HG03432 (cell line): ENCODE measurements at regions not wholly inside any gene's neighbourhood (a gene's known extent, or its start where the extent isn't known, plus 50 kb on each side); places are given as distances from the start of the nearest gene placed in this dataset.

ENCODE experiments used
- ATAC-seq: cut with Tn5 transposase; IDR thresholded peaks from one replicate; pipeline ENCODE4 v1.9.1; 2021; ENCODE audit warnings: mild to moderate bottlenecking, moderate library complexity; ENCODE audit not compliant: unreplicated experiment

DNA sequence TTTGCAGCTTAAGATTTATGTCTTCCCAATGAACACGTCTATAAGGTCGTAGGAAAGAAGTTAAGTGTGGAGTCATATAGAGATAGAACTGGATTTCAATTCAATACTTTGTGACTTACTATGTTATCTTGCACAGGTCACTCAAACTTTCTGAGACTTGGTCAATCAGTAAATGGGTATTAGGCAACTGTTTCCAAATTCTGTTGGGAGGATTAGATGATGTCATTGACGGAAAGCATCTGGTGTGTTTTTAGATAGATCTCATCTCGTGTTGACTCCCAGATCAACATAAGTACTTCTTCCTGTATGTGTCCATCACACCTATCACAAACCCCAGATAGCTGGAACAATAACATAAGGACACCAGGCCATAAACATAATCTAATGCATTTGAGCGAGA is 771.1 kb upstream of the FANCL start:
- ATAC-seq = no peak

DNA sequence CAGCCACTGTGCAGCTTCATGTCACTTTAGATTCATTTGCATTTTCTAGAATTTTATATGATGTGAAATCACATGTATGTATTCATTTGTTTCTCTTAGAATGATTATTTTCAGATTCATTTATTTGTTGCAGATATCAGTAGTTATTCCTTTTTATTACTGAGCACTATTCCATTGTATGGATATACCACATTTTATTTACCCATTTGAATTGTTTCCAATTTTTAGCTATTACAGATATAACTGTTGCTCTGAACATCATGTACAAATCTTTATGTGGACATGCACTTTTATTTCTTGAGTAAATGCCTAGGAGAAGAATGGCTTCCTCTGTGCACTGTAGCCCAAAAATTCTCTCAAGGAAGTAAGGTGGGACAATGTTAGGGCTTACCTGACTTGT is 767.8 kb upstream of the FANCL start:
- no peak for ATAC-seq

DNA sequence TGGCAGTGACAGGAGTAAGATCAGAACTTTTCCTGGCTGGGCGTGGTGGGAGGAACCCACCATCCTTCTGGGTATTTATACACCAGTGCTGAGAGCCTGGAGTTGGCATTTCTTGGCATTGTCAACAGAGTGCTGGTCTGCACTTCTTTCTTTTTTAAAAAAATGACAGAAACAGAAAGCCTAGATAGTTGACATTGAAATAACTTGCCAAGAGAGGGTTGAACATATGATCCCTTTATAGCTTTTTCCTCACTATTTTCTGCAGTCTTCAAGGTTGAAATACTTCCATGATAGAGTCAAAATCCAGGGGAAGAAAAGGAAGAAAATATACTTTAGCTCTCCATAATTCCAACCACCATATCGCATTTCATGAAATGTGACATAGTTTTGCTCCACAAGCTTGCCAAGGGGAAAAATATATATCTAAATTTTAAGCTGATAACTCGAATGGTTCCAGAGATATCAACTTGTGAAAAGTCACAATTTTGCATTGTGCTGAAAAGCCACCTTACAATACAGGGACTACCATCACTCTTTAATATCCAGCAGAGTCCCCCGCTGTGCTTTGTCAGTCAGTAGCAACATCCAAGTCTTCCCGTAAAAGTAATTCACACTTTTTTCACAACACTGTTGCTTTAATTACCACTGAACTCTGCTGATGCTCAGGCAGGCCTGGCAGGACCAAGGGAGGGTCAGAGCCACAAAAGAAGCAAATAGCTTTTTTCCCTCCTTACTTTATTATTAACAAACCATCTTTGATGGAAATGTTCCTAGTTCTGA is 764.9 kb upstream of the FANCL start:
- no peak for ATAC-seq

DNA sequence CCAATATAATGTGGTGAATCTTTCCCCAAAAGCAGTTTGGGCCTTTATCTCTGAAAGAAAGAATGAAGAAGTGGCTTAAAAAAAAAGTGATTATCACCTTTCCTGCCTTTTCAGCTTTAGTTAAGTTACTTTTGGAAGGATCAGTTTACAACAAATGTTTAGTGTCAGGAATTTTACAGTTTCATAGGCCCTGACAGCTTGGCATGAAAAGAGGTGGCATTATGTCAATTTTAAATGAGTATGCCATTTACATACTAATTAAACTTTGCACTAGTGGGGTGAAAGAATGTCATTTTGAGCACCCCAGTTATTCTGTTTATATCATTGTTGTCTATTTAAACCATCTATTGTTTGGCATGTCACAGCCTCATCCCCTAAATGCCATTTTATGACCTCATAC is 763.5 kb upstream of the FANCL start:
- no peak for ATAC-seq

DNA sequence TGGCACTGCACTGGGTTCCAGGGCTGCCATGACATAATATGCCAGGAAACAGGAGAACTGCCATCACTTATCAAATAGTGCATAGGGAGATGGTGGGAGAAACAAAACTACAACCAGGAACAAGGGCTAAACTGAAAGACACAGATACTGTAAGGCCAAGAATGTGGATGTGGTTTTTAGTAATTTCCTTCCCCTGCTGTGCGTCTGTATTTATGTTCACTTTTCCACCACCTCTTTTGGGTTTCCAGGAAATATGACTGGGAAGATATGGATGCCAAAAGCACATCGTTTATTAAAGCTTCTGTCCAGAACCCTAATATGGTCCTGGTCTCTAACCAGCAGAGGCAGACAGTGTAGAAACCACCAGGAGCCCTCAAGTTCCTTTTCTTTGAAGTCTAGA is 759.7 kb upstream of the FANCL start:
- no peak for ATAC-seq

DNA sequence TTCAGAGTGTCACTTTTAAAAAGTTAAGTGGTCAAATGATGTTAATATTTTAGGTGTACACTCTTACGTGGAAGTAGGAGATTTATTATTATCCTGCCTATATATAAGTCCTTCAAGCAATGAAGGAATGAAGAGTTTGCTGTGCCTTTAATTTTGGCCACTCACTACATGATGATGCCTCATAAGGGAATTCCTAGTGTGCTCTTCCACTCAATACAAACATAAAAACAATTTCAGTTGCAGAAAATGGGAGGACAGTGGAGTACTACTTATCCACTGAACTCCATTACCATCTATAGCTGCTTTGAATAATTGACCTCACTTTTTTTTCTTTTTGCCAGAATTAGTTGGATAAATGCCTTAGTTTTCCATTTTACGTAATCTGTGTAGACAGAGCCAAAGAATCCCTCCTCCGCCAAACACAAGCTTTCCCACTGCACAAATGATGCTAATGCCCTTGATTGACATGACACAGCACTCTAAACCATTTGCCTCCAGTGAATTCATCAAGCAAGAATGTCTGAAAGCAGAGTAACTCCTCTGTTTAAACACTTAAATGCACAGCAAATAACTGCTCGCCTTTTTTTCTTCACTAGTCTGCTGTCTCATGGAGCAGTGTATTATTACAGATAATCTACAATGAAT is 751.1 kb upstream of the FANCL start:
- no peak for ATAC-seq

DNA sequence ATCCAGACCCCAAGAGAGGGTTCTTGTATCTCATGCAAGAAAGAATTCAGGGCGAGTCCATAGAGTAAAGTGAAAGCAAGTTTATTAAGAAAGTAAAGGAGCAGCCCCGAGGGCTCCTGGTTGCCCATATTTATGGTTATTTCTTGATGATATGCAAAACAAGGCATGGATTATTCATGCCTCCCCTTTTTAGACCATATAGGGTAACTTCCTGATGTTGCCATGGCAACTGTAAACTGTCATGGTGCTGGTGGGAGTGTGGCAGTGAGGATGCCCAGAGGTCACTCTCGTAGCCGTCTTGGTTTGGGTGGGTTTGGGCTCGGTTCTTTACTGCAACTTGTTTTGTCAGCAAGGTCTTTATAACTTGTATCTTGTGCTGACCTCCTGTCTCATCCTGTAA is 750.2 kb upstream of the FANCL start:
- no peak for ATAC-seq

DNA sequence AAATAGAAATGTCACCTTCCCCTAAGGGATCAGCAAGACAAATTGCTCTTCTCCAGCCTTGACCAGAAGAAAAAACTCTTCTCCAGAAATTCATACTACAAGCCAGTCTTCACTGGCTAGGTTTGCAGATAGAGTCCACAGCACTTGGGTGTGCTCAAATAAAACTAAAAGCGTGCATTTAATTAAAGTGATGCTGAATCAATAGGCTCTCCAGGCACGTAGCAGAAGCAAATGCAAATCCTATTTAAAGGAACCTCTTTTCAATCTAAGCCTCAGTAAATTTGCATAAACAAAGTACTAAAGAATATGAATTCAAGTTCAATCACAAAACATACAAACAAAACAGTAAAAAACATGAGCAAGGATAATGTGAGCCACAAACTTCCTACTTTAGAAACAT is 744.4 kb upstream of the FANCL start:
- no peak for ATAC-seq

DNA sequence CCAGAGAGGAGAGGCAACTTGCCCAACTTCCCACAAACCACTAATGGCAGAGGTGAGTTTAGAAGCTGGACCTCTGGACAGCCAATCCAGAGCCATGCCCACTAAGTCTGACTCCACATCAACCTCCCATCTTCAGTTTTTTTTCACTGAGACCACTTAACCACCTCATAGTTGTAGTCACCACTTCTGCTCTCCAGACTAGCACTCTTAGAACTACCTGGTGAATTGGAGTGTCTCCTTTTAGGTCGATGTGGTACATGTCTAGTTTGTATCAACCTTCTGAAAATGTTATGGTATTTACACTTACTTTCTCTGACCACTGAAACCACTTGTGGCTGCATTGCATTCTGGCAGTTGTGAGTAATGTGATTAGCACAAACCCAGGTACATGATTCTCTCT is 743.6 kb upstream of the FANCL start:
- no peak for ATAC-seq

DNA sequence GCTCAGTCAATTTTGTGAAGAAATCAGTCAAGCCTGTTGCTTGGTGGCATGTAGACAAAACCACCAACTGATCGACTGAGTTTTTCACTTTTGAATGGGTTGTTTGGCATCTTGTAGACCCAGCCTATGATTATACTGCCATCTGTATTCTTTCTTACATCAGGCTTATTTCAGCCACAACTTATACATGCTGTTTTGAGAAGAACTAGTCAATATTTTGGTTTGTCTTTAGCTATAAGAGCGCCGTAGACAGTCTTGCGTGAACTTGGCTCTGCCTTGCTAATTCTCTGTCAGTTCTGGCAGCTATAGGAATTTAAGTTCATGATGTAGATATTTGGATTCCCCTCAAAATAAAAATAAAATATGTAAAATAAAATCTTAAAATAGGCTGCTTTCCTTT is 742.0 kb upstream of the FANCL start:
- ATAC-seq = no peak

DNA sequence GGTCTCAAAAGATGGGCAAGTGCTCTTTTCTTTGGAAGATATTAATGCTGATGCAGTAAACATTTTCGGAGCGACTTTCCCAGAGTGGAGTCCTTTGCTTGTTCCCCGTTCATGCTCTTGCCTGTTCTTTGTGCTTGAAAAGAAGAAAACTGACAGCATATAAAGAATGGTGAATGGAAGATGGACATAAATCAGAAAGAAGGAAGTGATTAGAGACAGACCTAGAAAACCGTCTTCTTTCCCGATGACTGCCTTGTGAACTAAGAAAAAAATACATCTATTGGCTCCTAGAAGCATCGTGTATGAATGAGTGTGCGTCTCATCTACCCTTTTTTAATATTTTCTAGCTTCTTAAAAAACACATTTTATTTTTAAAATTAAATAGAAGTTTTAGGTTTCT is 740.1 kb upstream of the FANCL start:
- no peak for ATAC-seq

DNA sequence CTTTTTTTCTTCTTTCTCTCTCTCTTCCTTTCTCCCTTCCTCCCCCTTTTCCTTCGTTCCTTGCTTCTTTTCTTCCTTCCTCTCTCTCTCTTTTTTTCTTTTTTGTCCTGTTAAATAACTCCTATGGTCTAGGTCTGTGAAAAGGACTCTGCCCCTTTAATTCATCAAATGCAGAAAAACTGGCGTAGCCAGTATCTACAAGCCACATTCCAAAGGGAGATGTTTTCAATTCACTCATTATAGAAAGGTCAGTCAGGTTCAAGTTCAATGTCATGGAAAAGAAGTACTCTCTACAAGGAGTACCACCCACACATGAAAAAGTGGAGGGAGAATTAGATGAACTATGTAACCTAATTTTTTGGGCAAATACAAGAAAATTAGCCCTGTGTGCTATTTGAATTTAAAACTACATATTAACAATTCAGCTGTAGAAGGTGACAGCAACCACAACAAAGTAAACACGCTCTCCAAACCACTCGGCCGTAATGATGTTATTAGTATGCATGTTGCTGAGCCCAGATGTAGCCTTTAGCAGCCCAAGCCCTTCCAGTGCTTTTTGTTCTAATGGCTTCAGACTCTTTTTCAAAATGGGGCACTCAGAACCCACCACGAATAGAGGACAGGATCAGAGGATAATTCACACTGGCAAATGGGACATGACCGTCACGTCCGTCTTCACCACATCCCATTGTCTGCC is 735.4 kb upstream of the FANCL start:
- no peak for ATAC-seq

DNA sequence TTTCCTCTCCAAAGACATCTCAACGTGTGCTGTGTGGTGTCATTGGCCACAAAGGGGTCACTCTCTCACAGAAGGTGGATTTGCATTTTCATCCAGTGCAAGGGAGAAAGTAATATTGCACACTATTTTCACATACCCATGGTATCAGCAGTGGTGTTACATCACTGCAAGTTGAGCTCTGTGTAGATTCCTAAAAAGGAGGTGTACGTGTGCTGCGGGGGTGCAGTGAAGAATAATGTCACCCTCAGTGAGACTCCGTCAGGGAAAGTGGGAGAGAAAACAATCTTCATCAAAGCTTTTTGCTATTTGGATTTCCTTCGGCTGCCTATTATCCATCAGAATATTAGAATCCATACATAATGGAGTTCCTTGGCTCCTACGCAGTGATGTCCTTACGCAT is 733.8 kb upstream of the FANCL start:
- ATAC-seq = no peak

DNA sequence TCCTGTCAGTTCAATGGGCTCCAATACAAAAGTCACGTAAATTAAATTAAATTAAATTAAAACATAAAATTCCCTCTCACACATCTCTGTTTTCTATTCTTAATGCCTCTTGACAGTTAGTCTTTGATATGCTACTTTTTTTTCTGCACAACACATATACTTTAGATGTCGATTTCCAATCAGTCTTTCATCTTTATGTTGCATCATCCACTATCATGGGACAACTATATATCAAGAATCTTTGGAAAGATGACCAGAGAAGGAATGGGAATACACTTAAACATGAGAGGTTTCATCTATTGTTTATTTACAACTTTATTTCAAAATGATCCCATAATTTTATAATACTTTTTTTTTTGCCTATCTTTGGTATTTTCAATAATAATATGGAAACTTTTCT is 733.3 kb upstream of the FANCL start:
- ATAC-seq = no peak

DNA sequence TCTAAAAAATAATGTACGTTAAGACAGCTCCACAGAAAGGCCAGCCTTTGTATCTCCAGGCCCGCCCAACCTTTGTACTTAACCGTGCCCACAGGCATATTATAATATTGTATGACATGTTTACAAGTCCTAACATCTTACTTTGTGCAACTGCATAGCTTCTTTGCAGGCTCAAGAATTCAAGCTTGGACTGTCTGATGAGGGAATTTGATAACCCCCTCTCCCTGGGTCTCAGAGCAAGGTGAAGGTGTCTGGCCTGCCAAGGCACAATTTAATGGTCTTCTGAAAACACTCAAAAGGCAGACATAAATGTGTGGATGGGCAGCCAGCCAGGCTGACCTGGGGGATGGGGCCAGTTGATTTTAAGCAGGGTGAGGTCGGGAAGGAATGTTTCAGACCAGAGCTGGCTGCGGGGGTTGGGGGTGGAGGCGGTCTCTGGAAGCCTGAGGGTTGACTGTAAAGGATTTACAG is 732.7 kb upstream of the FANCL start:
- no peak for ATAC-seq

DNA sequence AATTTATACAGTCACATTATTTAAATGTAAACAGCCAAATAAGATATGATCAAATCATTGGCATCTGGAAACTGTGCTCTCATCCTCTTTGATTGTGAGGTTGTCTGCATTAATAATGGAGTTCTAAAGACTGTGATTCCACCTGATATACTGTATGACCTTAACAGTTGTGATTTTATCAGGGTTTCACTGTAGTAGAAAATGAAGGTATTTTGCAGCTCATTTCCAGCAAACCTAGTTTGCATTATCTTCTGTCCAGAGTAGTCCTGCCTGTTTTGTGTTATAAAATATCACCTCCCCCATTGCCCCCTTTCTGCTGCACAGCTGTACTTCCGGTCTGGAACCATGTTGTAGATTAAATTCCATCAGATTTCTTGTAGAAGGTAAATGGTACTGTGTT is 731.6 kb upstream of the FANCL start:
- ATAC-seq = no peak

DNA sequence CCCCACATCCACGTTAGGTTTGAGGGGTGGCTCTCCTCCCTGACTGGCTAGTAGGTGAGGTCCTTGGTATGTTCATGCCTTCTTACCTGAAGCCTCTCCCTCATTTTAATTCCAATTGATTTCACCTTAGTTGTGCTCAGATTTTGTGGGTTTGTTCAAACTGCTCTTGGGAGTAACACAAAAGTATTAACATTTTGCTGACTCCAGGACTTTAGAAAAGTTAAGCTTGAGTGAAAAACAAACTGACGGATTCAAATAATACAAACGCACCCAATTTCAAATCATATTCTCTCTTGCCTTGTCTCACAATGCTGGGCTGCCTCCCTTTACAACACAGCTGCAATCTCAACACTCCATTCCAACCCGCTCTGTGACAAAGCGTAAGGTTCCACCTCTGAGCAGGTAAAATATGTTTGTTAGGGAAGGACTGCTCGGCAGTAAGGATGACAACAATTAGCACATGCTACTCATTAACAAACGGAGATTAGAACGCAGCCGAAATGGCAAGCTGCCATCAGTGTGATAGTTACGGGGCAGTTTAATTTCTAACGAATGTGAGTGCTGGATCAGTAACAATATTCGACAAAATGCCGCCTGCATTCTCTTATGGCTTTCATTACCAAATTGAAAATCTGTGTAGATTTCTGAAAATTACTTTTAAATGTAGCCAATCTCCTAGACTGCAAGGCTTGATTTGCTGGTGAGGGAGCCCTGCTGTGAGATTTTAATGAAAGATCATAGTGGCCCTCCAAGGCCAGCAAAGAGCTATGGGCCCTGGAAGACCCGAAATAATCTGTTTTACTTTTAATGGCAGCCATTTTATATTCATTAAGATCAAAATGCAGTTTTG is 730.6 kb upstream of the FANCL start:
- ATAC-seq = no peak

DNA sequence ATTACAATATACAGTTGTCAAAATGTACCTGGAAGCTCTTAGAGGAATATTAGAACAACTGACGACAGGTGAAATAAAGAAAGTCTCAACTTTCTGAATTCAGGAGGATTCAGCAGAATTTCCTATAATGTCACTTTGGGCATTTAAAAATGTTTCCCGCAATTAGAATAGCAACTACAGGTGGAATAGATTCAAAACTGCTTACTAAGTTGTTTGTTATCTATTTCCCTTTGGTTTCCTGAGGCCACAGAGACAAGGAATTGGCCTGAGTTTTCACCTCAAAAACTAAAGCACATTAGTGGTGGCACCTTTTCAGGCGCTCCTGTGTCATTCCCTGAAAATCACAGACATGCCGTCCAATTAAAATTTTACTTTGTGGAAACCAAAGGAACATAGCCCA is 729.2 kb upstream of the FANCL start:
- no peak for ATAC-seq

DNA sequence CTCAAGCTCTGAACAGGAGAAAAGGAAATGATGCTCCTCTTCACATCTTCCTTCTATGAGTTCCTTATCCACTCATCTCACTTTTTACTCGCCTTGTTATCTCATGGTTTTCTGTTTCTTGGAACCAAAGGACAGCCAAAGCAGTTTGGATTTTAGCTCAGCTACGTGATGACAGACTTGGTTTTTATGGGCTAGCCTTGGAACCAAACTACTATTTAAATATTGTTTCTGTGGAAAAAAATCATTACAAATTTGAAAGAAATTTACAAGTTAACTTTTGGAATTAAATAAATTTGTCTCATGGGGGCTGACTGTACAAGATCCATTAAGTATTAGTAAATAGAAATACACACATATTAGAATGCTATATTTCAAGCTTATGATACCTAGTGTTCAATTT is 727.8 kb upstream of the FANCL start:
- no peak for ATAC-seq

DNA sequence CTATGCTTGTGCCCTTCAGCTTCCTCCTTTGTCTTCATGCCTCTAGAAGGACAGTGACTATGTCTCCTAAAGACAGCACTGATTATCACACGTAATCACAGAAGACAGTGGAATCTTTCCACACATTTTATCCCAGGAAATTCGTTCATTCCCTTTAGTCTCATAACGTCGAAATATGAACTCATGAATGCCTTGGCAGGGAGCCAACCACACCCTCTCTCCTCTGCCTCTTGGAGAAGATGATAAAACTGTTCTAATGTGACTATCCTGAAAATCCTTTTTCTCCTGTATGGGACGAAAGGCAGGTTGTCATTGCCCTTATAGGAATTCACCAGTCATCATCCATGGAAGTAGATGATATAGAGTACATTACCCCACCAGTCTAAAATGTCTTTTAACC is 726.6 kb upstream of the FANCL start:
- no peak for ATAC-seq

DNA sequence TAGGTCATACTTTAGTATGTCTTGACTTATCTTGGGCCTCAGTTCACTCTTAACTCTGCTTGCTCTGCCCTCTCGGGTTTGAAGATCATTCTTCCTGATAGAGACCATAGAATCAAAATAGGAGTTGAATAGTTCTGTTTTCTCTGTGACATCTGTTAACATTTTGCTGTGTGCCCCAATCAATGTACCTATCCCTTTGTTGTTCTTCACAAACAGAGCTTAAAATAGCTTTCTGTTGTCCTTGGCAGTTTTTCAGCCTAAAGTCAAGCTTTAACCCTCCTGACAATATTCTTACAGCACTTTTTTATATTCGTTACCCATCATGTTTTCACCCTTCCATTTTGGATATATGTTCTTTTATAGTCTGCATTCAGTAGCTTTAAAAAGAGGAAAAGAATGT is 724.5 kb upstream of the FANCL start:
- ATAC-seq = no peak
